Spleen (tissue), 7 donors: ENCODE measurements at regions not wholly inside any gene's neighbourhood (a gene's known extent, or its start where the extent isn't known, plus 50 kb on each side); places are given as distances from the start of the nearest gene placed in this dataset.

ENCODE experiments used
- CTCF ChIP-seq, 11 experiments: fragments of 200-600 bp in 7 of 11; fragments of 450-650 bp in 4 of 11; sonication (generic) in 4 of 11; IDR thresholded peaks in 8 of 11; conservative IDR thresholded peaks in 3 of 11; 1 replicate in 7 of 11; 2 replicates in 4 of 11; pipeline versions ENCODE4 v1.4.0 to v1.8.0; 2016 to 2021; ENCODE audit warnings: antibody characterized with exemption in 11 of 11, inconsistent platforms in 4 of 11, mild to moderate bottlenecking in 1 of 11
- POLR2A ChIP-seq, 3 donors: fragments of 450-650 bp; IDR thresholded peaks; one replicate each; pipeline ENCODE4 v1.5.1; 2017; ENCODE audit warnings: antibody characterized with exemption in 3 of 3, mild to moderate bottlenecking in 1 of 3
- POLR2AphosphoS5 ChIP-seq, 3 donors: sonication (generic); formaldehyde crosslinking; IDR thresholded peaks; one replicate each; pipeline ENCODE4 v1.5.1; 2017; ENCODE audit warnings: antibody characterized with exemption in 3 of 3
- donor health status: DM: no; HTN: no; CAD: no; lungs with moderate emphysema.
- donor health status: DM: no; HTN: no; CAD: no.
- donor health status: DM: no; HTN: no; CAD: no.

GRCh38 chr13:53137779-53138178 lies 109.2 kb downstream of the OLFM4 start:
- TF ChIP-seq CTCF (IDR thresholded peaks at IDR 0.05 in 8 of 11, conservative IDR thresholded peaks at IDR 0.05 in 3 of 11), result no peak
- no peak for TF ChIP-seq POLR2A (IDR thresholded peaks at IDR 0.05)
- no peak for TF ChIP-seq POLR2AphosphoS5 (IDR thresholded peaks at IDR 0.05)
